ENCODE measurements at regions not wholly inside any gene's neighbourhood (a gene's known extent, or its start where the extent isn't known, plus 50 kb on each side); places are given as distances from the start of the nearest gene placed in this dataset.

- Histone ChIP-seq H3K4me3 (replicated peaks in 1 of 2; ENCODE audit: low read depth in 1 of 2, low read length in 2 of 2) (no peak overlapping the region), H3K9me3 (ENCODE audit: control insufficient read depth in 1 of 2, insufficient read depth in 1 of 2, low read depth in 1 of 2, low read length in 2 of 2) (peaks cover 0 to 20% of the 10 kb centered on the region in 2 experiments; a peak in 1 of 4 replicates), H3K79me2 (ENCODE audit: insufficient read depth, low read length) (no peaks in the 10 kb centered on the region), H3K9me2 (ENCODE audit: insufficient read depth) (no peaks in the 10 kb centered on the region), H3K27me3 (ENCODE audit: insufficient read depth, low read length) (no peaks in the 10 kb centered on the region), H3K4me2 (ENCODE audit: low read length) (no peak overlapping the region), H4K20me1 (ENCODE audit: insufficient read depth) (no peaks in the 10 kb centered on the region), H2AFZ (ENCODE audit: low read depth, low read length, poor library complexity, severe bottlenecking) (no peak overlapping the region), H3K9ac (ENCODE audit: low read length) (no peak overlapping the region), H3K4me1 (ENCODE audit: control insufficient read depth in 1 of 2, insufficient read depth in 2 of 2, low read length in 2 of 2) (peaks cover 2 to 10% of the 10 kb centered on the region in 2 experiments; a peak in 2 of 4 replicates), H3K27ac (ENCODE audit: low read depth, low read length) (no peak overlapping the region), H3K36me3 (ENCODE audit: control insufficient read depth in 1 of 2, insufficient read depth in 2 of 2, low read length in 2 of 2) (no peaks in the 10 kb centered on the region)
- ChIA-PET POLR2A (no interaction called here), CTCF (no interaction called here), RAD21 (ENCODE audit: low non-redundant PET in 1 of 2, low total read pairs in 2 of 2, uncharacterized antibody in 2 of 2, unreplicated experiment in 2 of 2) (no interaction called here)
- no peak for DNase-seq (ENCODE audit: low read depth, low spot score)
- TF ChIP-seq POLR2AphosphoS5 (IDR thresholded peaks at IDR 0.05; ENCODE audit: low read depth, low read length) (no peak), ZNF274 (IDR thresholded peaks at IDR 0.05; ENCODE audit: low read depth, low read length) (no peak), SIN3A (IDR thresholded peaks at IDR 0.05; ENCODE audit: low read depth) (no peak), POLR2A (IDR thresholded peaks at IDR 0.05; ENCODE audit: borderline replicate concordance, extremely low read depth, insufficient read depth, insufficient read length) (no peak), SRF (IDR thresholded peaks at IDR 0.05; ENCODE audit: low read depth) (no peak), EGR1 (IDR thresholded peaks at IDR 0.05; ENCODE audit: low read depth) (no peak), ELF1 (IDR thresholded peaks at IDR 0.05; ENCODE audit: borderline replicate concordance, low read depth) (no peak)
- TF ChIP-seq, protein P1, sequence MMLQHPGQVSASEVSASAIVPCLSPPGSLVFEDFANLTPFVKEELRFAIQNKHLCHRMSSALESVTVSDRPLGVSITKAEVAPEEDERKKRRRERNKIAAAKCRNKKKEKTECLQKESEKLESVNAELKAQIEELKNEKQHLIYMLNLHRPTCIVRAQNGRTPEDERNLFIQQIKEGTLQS (IDR thresholded peaks at IDR 0.05), result no peak
- TF ChIP-seq, protein P2, sequence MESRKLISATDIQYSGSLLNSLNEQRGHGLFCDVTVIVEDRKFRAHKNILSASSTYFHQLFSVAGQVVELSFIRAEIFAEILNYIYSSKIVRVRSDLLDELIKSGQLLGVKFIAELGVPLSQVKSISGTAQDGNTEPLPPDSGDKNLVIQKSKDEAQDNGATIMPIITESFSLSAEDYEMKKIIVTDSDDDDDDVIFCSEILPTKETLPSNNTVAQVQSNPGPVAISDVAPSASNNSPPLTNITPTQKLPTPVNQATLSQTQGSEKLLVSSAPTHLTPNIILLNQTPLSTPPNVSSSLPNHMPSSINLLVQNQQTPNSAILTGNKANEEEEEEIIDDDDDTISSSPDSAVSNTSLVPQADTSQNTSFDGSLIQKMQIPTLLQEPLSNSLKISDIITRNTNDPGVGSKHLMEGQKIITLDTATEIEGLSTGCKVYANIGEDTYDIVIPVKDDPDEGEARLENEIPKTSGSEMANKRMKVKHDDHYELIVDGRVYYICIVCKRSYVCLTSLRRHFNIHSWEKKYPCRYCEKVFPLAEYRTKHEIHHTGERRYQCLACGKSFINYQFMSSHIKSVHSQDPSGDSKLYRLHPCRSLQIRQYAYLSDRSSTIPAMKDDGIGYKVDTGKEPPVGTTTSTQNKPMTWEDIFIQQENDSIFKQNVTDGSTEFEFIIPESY (IDR thresholded peaks at IDR 0.05; ENCODE audit: extremely low read depth, insufficient replicate concordance, low read length), result no peak
- TF ChIP-seq, protein P3, sequence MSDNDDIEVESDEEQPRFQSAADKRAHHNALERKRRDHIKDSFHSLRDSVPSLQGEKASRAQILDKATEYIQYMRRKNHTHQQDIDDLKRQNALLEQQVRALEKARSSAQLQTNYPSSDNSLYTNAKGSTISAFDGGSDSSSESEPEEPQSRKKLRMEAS (IDR thresholded peaks at IDR 0.05), result no peak
- TF ChIP-seq, protein P4, sequence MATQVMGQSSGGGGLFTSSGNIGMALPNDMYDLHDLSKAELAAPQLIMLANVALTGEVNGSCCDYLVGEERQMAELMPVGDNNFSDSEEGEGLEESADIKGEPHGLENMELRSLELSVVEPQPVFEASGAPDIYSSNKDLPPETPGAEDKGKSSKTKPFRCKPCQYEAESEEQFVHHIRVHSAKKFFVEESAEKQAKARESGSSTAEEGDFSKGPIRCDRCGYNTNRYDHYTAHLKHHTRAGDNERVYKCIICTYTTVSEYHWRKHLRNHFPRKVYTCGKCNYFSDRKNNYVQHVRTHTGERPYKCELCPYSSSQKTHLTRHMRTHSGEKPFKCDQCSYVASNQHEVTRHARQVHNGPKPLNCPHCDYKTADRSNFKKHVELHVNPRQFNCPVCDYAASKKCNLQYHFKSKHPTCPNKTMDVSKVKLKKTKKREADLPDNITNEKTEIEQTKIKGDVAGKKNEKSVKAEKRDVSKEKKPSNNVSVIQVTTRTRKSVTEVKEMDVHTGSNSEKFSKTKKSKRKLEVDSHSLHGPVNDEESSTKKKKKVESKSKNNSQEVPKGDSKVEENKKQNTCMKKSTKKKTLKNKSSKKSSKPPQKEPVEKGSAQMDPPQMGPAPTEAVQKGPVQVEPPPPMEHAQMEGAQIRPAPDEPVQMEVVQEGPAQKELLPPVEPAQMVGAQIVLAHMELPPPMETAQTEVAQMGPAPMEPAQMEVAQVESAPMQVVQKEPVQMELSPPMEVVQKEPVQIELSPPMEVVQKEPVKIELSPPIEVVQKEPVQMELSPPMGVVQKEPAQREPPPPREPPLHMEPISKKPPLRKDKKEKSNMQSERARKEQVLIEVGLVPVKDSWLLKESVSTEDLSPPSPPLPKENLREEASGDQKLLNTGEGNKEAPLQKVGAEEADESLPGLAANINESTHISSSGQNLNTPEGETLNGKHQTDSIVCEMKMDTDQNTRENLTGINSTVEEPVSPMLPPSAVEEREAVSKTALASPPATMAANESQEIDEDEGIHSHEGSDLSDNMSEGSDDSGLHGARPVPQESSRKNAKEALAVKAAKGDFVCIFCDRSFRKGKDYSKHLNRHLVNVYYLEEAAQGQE (IDR thresholded peaks at IDR 0.05; ENCODE audit: low read depth), result no peak
- intact Hi-C loops (cut with micrococcal nuclease), result no loop called here
- ATAC-seq, result no peak
- no TSS peak for BruUV-seq (replicated peaks)
Measured at GRCh38 chr15:66938114-66938830, 127.1 kb upstream of the SMAD3 start.
